Keratinocyte (primary cell): ENCODE measurements at regions not wholly inside any gene's neighbourhood (a gene's known extent, or its start where the extent isn't known, plus 50 kb on each side); places are given as distances from the start of the nearest gene placed in this dataset.

ENCODE experiments used
- CTCF ChIP-seq, 3 experiments: IDR thresholded peaks in 1 of 3; conservative IDR thresholded peaks in 1 of 3; optimal IDR thresholded peaks in 1 of 3; 2 replicates in 2 of 3; 3 replicates in 1 of 3; pipeline versions ENCODE3 to v1.5.1; 2011; ENCODE audit warnings: low read length in 3 of 3, mild to moderate bottlenecking in 3 of 3, moderate library complexity in 2 of 3, control low read depth in 1 of 3, inconsistent platforms in 1 of 3; ENCODE audit not compliant: insufficient read depth in 2 of 3; ENCODE audit errors: extremely low read depth in 1 of 3
- EZH2 ChIP-seq: IDR thresholded peaks from one replicate; pipeline ENCODE4 v1.6.1; 2012; ENCODE audit warnings: inconsistent platforms, mild to moderate bottlenecking, low read length, moderate library complexity

DNA sequence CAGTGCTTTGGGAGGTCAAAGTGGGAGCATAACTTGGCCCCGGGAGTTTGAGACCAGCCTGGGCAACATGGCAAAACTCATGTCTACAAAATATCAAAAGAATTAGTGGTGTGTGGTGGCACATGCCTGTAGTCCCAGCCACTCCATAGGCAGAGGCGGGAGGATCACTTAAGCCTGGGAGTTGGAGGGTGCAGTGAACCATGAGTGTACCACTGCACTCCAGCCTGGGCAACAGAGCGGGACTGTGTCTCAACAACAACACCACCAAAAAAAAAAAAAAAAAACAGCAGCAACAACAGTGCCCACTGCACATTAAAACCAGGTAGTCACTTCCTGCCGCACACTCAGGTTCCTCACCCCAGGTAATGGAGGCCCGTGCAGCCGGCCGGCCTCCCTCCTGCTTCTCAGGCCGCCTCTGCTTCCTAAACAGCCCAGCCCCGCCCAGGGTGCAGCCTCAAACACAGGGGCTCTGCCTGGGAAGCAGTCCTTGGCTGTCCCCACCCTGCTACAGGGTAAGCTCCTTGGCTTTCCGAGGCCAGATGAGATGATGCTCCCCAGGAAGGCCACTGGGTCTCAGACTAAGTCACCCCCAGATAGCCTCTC lies 318.3 kb downstream of the SHANK2 start:
- TF ChIP-seq CTCF (optimal IDR thresholded peaks at IDR 0.05 in 1 of 3, IDR thresholded peaks at IDR 0.05 in 1 of 3, conservative IDR thresholded peaks at IDR 0.05 in 1 of 3; ENCODE audit: extremely low read depth in 1 of 3, insufficient read depth in 2 of 3, low read length in 3 of 3) (no peak), EZH2 (no peak)
